ENCODE measurements at regions not wholly inside any gene's neighbourhood (a gene's known extent, or its start where the extent isn't known, plus 50 kb on each side); places are given as distances from the start of the nearest gene placed in this dataset.

GRCh38 chr1:65486613-65487012 lies 66.1 kb downstream of the LEPR start:
- DNase-seq (ENCODE audit: low read depth in 2 of 2) = no peak

GRCh38 chr1:65489481-65489880 lies 69.0 kb downstream of the LEPR start:
- no peak for DNase-seq (ENCODE audit: low read depth in 2 of 2)

- DNase-seq (ENCODE audit: low read depth in 2 of 2) = no peak
These were observed 70.0 kb downstream of the LEPR start for GRCh38 chr1:65490231-65491009.

DNA sequence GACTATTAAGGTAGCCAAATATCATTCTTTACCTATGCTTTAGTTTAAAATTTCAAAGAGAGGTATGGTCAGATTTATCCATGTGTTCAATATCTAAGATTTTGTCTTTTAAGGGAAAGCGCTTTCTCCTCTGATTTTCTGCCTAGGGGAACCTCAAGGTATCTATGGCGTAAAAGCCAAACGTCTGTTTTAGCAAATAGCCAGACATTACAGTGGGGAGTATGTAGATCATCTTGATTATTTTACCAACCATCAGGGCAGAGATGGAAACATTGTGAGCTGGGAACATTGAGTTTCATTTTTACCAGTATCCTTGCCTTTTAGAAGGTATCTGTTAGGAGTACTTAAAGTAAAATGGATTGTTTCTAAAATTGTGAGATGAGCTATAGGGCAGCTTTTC lies 71.0 kb downstream of the LEPR start:
- no peak for DNase-seq (ENCODE audit: low read depth in 2 of 2)

DNA sequence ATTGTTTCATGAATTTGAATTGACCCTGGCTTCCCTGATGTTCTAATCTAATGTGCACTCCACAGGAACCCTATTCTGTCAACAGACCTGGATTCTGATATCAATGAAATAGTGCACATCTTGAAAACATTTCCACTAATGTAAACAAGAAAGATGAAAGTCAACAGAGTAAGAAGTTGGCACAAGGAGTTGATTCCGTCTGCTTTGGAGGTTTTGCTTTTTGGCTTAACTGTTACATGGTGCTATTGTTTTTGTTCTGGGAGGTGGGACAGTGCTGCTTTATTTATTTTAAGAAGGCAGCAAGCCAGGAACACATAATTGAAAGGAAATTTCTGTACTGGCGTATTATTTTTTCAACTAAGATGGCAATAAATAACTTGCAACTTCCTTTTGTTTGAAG lies 73.3 kb downstream of the LEPR start:
- no peak for DNase-seq (ENCODE audit: low read depth in 2 of 2)

DNA sequence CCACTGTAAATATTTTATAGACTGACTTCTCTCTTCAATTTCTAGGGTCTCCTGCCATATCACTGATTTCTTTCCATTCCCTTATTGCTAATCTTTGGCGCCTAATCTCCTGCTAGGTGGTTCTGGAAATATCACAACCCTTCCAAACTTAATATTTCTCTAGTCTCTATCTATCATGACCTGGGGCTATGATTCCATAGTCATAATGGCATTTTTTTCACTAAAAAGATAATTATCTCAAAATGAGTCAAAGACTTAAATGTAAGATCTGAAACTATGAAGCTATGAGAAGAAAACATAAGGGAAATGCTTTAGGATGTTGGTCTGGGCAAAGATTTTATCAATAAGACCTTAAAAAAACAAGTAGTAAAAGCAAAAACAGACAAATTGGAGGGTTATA lies 74.2 kb downstream of the LEPR start:
- DNase-seq (ENCODE audit: low read depth in 2 of 2) = no peak

DNA sequence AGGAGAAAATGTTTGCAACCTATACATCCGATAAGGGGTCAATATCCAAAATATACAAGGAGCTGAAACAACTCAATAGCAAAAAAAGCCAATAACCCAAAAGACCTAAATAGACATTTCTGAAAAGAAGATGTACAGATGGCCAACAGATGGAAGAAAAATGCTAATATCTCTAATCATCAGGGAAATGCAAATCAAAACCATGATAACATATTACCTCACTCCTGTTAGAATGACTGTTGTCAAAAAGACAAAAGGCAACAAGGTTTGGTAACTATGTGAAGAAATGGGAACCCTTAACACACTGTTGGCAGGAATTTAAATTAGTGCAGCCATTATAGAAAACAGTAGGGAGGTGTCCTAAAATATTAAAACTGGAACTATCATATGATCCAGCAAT lies 74.7 kb downstream of the LEPR start:
- no peak for DNase-seq (ENCODE audit: low read depth in 2 of 2)

- DNase-seq (ENCODE audit: low read depth in 2 of 2) = no peak
These were observed 76.9 kb downstream of the LEPR start for GRCh38 chr1:65497256-65497830.

GRCh38 chr1:65503427-65503826 lies 83.0 kb downstream of the LEPR start:
- DNase-seq (ENCODE audit: low read depth in 2 of 2) = no peak

GRCh38 chr1:65504263-65504662 lies 83.8 kb downstream of the LEPR start:
- DNase-seq (ENCODE audit: low read depth in 2 of 2) = no peak

DNA sequence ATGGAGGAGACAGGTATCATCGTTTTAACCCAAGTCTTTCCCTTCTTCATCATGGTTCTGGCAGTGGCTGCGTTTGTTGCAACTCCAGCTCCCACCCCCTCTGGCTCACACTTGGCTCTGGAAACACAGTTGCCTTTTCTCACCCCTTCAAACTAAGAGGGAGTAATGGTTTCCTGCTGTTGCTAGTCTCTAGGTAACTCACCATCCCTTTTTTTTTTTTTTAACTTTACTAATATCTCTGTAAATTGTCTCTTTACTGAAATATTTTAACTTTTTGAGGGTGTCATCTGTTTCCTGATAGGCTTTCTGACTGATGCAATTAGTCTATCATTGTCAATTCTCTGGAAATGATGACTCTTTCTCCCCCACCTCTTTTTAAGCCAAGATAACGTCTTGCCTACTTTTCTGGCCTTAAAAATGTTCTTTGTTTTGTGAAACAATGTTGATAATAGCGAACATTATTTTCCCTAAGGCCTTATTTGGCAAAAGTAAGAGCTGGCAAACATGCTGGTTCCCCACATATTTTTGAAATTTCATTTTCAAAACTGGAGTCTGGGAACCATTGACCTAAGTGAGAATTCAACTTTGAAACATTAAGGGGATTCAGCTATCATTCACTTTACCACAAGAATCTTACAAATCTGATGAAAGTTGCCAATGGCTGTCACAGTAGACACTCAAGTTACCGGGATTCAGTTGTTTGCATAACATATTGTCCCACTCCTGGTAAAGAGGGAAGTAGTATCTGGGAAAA lies 85.3 kb downstream of the LEPR start:
- peak; percentile 62 to 71 for DNase-seq (ENCODE audit: low read depth in 2 of 2)

DNA sequence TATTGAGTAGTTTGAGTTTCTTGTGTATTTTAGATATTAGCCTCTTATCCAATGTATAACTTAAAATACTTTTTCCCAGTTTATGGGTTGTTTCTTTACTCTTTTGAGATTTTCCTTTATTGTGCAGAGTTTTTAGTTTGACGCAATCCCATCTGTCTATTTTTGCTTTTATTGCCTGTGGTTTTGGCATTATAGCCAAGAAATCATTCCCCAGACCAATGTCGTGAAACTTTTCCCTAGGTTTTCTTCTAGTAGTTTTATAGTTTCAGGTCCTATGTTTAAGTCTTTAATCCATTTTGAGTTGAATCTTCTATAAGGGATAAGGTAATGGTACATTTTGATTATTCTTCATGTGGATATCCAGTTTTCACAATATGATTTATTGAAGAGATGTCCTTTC lies 87.6 kb downstream of the LEPR start:
- DNase-seq (ENCODE audit: low read depth in 2 of 2) = no peak

GRCh38 chr1:65509912-65510680 lies 89.6 kb downstream of the LEPR start:
- peak; percentile 53 to 60 for DNase-seq (ENCODE audit: low read depth in 2 of 2)

DNA sequence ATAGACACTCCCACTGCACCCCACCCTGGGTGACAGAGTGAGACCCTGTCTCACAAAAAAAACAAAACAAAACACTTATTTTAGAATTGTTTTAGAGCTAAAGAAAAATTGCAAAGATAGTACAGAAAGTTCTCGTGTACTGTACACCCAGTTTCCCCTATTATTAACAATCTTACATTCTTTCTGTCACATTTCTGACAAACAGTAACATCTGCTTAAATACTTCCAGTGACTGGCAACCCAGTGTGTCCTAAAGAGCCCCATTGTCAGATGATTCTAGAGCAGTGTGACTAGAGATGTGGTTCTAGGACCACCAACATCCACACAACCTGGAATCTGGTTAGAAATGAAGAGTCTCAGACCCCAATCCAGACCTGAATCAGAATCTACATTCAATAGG lies 90.5 kb downstream of the LEPR start:
- DNase-seq (ENCODE audit: low read depth in 2 of 2) = no peak

- DNase-seq (ENCODE audit: low read depth in 2 of 2) = no peak
These were observed 91.9 kb downstream of the LEPR start for GRCh38 chr1:65512383-65512782.

- no peak for DNase-seq (ENCODE audit: low read depth in 2 of 2)
These were observed 92.7 kb downstream of the LEPR start for GRCh38 chr1:65512967-65513780.

DNA sequence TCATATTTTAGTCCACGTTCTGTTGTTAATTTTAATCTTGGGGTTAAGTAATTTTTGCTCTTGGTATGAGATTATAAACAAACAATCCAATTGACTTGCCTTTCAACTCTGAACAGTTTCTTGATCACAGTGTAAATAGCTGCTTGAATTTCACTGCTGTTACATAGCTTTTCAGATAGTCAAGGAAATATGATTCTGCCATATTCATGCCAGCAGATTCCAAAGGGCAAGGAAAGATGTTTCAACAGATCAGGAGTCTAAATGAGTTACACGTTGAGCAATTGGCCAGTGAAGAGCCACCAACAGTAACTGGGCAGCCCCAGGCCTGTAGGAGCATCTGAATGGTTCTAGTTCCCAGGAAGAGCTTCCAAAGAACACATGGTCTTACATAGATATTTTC lies 93.6 kb downstream of the LEPR start:
- DNase-seq (ENCODE audit: low read depth in 2 of 2) = no peak

- DNase-seq (ENCODE audit: low read depth in 2 of 2) = no peak
These were observed 104.4 kb downstream of the LEPR start for GRCh38 chr1:65524931-65525265.

- DNase-seq (ENCODE audit: low read depth in 2 of 2) = no peak
These were observed 105.0 kb downstream of the LEPR start for GRCh38 chr1:65525266-65526048.

- no peak for DNase-seq (ENCODE audit: low read depth in 2 of 2)
These were observed 105.6 kb downstream of the LEPR start for GRCh38 chr1:65526049-65526556.
